ENCODE measurements at regions not wholly inside any gene's neighbourhood (a gene's known extent, or its start where the extent isn't known, plus 50 kb on each side); places are given as distances from the start of the nearest gene placed in this dataset.

DNA sequence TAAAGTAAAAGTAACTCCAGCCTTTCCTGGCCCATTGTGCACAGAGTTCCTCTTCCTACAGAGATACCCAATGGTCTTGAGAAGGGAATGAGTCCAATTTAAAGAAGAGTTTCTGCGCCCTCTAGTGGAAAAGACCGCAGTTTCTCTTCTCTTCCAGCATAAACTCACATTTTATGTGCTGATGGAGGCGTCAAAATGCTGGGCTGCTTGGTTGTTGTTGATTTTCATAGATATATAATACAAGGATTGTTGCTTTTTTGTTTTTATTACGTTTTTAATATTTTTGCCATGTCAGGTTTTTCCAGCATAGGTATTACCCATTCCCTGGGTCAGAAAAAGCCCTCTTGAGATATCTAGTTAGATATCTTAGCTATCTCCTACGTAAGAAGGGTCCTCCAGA, 356.9 kb upstream of the STXBP6 start:
- TF ChIP-seq, protein P1, sequence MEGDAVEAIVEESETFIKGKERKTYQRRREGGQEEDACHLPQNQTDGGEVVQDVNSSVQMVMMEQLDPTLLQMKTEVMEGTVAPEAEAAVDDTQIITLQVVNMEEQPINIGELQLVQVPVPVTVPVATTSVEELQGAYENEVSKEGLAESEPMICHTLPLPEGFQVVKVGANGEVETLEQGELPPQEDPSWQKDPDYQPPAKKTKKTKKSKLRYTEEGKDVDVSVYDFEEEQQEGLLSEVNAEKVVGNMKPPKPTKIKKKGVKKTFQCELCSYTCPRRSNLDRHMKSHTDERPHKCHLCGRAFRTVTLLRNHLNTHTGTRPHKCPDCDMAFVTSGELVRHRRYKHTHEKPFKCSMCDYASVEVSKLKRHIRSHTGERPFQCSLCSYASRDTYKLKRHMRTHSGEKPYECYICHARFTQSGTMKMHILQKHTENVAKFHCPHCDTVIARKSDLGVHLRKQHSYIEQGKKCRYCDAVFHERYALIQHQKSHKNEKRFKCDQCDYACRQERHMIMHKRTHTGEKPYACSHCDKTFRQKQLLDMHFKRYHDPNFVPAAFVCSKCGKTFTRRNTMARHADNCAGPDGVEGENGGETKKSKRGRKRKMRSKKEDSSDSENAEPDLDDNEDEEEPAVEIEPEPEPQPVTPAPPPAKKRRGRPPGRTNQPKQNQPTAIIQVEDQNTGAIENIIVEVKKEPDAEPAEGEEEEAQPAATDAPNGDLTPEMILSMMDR (IDR thresholded peaks at IDR 0.05): peak in 1 of 7 experiments; percentile 24
- TF ChIP-seq POLR2A (IDR thresholded peaks at IDR 0.05): no peak
- TF ChIP-seq POLR2AphosphoS5 (IDR thresholded peaks at IDR 0.05): no peak
- TF ChIP-seq EP300 (IDR thresholded peaks at IDR 0.05): no peak
- Histone ChIP-seq H3K4me3 (no peak overlapping the region), H3K36me3 (no peaks in the 10 kb centered on the region), H3K4me1 (no peaks in the 10 kb centered on the region), H3K27me3 (no peaks in the 10 kb centered on the region), H3K27ac (no peak overlapping the region), H3K9me3 (no peaks in the 10 kb centered on the region)
- DNase-seq: peak in 1 of 2 donors; percentile 29
- whole genome bisulfite sequencing, 5 donors: 16 to 22% (median 21%) methylated on average over 5 of the region's 5 CpGs
- intact Hi-C loops (cut with DNase I; ENCODE audit: low total_unique reads): no loop called here

DNA sequence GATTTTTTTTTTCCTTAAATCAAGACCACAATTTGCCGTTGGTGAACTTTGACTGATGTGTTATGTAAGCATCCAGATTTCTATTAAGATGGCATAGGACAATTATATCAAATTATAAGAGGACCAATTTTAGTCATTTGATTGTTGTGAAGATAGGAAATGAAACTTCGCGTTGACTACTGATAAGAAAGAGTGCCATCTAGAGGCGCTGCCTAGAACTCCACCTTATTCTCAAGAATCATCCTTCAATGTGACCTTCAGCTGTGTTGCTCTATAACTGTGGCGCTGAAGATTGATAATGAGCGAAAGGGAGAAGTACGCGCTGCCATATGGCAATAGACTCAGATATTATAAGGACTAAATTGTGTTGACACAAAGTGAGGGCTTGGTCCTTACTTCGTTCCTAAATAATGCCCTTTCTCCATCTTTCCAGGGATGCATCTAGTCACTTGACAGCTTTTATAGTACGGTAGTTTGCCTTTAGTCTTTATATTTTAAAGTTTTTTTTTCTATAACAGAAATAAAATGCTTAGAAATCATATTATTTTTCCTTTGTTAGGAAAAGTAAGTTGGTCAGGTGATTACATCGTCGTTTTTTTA, 350.8 kb upstream of the STXBP6 start:
- no peak overlapping the region for H3K27ac ChIP-seq
- no peak overlapping the region for H3K4me3 ChIP-seq
- intact Hi-C loops (cut with DNase I; ENCODE audit: low total_unique reads): no loop called here
- peak; percentile 57 to 67 for DNase-seq
- no peaks in the 10 kb centered on the region for H3K27me3 ChIP-seq
- 18 to 28% (median 19%) methylated on average over 12 of the region's 12 CpGs for WGBS, 5 donors
- TF ChIP-seq, protein P1 (IDR thresholded peaks at IDR 0.05): peak in 4 of 7 experiments; percentile 31 to 60 (median 58)
- TF ChIP-seq POLR2AphosphoS5 (IDR thresholded peaks at IDR 0.05): no peak
- H3K4me1 ChIP-seq: no peaks in the 10 kb centered on the region
- H3K36me3 ChIP-seq: no peaks in the 10 kb centered on the region
- H3K9me3 ChIP-seq: no peaks in the 10 kb centered on the region

DNA sequence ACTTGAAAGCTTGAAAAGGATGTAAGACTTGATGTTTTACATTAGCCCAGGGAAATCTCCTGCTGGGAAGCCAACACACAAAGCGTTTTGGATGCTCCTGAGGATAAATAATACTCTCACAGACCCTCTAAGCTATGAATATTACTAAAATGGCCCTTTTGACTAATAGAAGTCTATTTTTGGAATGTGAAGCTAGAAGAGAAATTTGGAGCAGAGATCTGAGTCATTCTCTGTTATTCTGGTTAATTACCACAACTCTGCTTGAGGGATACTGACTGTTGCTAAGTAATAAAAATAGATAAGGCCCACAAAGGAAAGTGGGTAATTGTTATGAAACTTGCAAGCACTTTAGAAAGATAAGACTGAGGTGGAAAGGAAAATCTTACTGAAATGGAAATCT, 346.2 kb upstream of the STXBP6 start:
- Histone ChIP-seq H3K27me3 (no peaks in the 10 kb centered on the region), H3K4me3 (no peak overlapping the region), H3K4me1 (no peaks in the 10 kb centered on the region), H3K36me3 (no peaks in the 10 kb centered on the region), H3K9me3 (no peaks in the 10 kb centered on the region), H3K27ac (no peak overlapping the region)
- WGBS, 5 donors: 28 to 61% (median 43%) methylated on average over 1 of the region's 1 CpG
- intact Hi-C loops (cut with DNase I; ENCODE audit: low total_unique reads): no loop called here
- DNase-seq: no peak
- TF ChIP-seq POLR2AphosphoS5 (IDR thresholded peaks at IDR 0.05) (no peak), POLR2A (IDR thresholded peaks at IDR 0.05) (no peak), EP300 (IDR thresholded peaks at IDR 0.05) (no peak)
- TF ChIP-seq, protein P1 (IDR thresholded peaks at IDR 0.05): no peak

DNA sequence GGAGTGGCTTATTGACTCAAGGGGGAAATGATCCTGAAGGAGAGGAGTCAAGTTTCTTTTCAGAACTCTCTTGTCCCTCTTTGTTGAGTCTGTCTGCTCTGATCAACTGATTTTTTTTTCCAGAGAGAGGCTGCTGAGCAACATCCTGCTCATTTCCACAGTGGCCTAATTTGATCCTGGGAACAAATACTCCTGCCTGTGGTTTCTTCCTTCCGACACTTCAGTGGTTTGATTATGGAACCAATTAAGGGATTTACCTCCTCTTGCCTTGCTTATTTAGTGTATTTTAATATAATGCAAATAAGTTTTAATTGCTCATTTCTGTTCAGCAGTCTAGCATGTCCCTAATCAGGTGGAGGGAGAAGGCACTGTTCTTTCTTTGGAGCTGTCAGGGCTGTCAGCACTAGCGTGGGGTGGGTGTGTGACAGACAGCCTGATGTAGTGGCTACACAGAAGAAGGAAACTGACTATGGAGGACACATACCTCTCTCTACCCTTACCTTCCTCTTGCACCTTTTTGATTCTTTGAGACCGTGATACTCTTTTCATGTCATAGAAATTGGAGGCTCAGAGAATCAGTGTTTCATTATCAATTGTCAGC, 344.9 kb upstream of the STXBP6 start:
- no peaks in the 10 kb centered on the region for H3K27me3 ChIP-seq
- no peaks in the 10 kb centered on the region for H3K9me3 ChIP-seq
- H3K27ac ChIP-seq: no peak overlapping the region
- no peak overlapping the region for H3K4me3 ChIP-seq
- 61 to 72% (median 67%) methylated on average over 3 of the region's 3 CpGs for WGBS, 5 donors
- intact Hi-C loops (cut with DNase I; ENCODE audit: low total_unique reads): no loop called here
- no peak for TF ChIP-seq POLR2AphosphoS5 (IDR thresholded peaks at IDR 0.05)
- no peak for TF ChIP-seq POLR2A (IDR thresholded peaks at IDR 0.05)
- no peak for TF ChIP-seq EP300 (IDR thresholded peaks at IDR 0.05)
- TF ChIP-seq, protein P1 (IDR thresholded peaks at IDR 0.05): no peak
- no peak for DNase-seq
- H3K4me1 ChIP-seq: no peaks in the 10 kb centered on the region
- no peaks in the 10 kb centered on the region for H3K36me3 ChIP-seq
